ENCODE measurements at regions not wholly inside any gene's neighbourhood (a gene's known extent, or its start where the extent isn't known, plus 50 kb on each side); places are given as distances from the start of the nearest gene placed in this dataset.

- Histone ChIP-seq H3K9me2 (ENCODE audit: insufficient read depth) (no peaks in the 10 kb centered on the region), H3K4me3 (replicated peaks in 1 of 2; ENCODE audit: low read depth in 1 of 2, low read length in 2 of 2) (no peak overlapping the region), H3K36me3 (ENCODE audit: control insufficient read depth in 1 of 2, insufficient read depth in 2 of 2, low read length in 2 of 2) (no peaks in the 10 kb centered on the region), H4K20me1 (ENCODE audit: insufficient read depth) (no peaks in the 10 kb centered on the region), H3K9me3 (ENCODE audit: control insufficient read depth in 1 of 2, insufficient read depth in 1 of 2, low read depth in 1 of 2, low read length in 2 of 2) (no peaks in the 10 kb centered on the region), H3K27me3 (ENCODE audit: insufficient read depth, low read length) (no peaks in the 10 kb centered on the region), H2AFZ (ENCODE audit: low read depth, low read length, poor library complexity, severe bottlenecking) (no peak overlapping the region), H3K4me2 (ENCODE audit: low read length) (no peak overlapping the region), H3K4me1 (ENCODE audit: control insufficient read depth in 1 of 2, insufficient read depth in 2 of 2, low read length in 2 of 2) (no peaks in the 10 kb centered on the region), H3K9ac (ENCODE audit: low read length) (no peak overlapping the region), H3K79me2 (ENCODE audit: insufficient read depth, low read length) (no peaks in the 10 kb centered on the region), H3K27ac (ENCODE audit: low read depth, low read length) (no peak overlapping the region)
- ChIA-PET CTCF (no interaction called here), RAD21 (ENCODE audit: low non-redundant PET in 1 of 2, low total read pairs in 2 of 2, uncharacterized antibody in 2 of 2, unreplicated experiment in 2 of 2) (no interaction called here), POLR2A (no interaction called here)
- no peak for DNase-seq (ENCODE audit: low read depth, low spot score)
- no peak for TF ChIP-seq ELF1 (IDR thresholded peaks at IDR 0.05; ENCODE audit: borderline replicate concordance, low read depth)
- no peak for TF ChIP-seq FOSL1 (IDR thresholded peaks at IDR 0.05; ENCODE audit: low read depth)
- no peak for TF ChIP-seq SIN3A (IDR thresholded peaks at IDR 0.05; ENCODE audit: low read depth)
- no peak for TF ChIP-seq REST (IDR thresholded peaks at IDR 0.05; ENCODE audit: low read depth)
- no peak for TF ChIP-seq POLR2A (IDR thresholded peaks at IDR 0.05; ENCODE audit: borderline replicate concordance, extremely low read depth, insufficient read depth, insufficient read length)
- TF ChIP-seq CBX3 (IDR thresholded peaks at IDR 0.05; ENCODE audit: low read depth), result no peak
- TF ChIP-seq POLR2AphosphoS5 (IDR thresholded peaks at IDR 0.05; ENCODE audit: low read depth, low read length), result no peak
- TF ChIP-seq ZBTB33 (IDR thresholded peaks at IDR 0.05; ENCODE audit: extremely low read depth, insufficient replicate concordance, low read length), result no peak
- no peak for TF ChIP-seq EZH2phosphoT487 (IDR thresholded peaks at IDR 0.05; ENCODE audit: borderline replicate concordance)
- no peak for TF ChIP-seq TCF7L2 (IDR thresholded peaks at IDR 0.05; ENCODE audit: borderline replicate concordance, extremely low read depth, insufficient read depth, insufficient read length)
- no peak for ATAC-seq
- intact Hi-C loops (cut with micrococcal nuclease), result no loop called here
- BruUV-seq (replicated peaks), result no TSS peak
Measured at GRCh38 chr6:14470671-14471070, 353.1 kb downstream of the CD83 start.

Measured in HCT116 (cell line).